GM19463 (cell line): ENCODE measurements at regions not wholly inside any gene's neighbourhood (a gene's known extent, or its start where the extent isn't known, plus 50 kb on each side); places are given as distances from the start of the nearest gene placed in this dataset.
"Not testable (repeated sequence)": the region's sequence is repeated elsewhere in the genome, so short reads cannot be mapped to it uniquely, and the experiment has no call there.

Experiments
- ATAC-seq: cut with Tn5 transposase; IDR thresholded peaks from one replicate; pipeline ENCODE4 v1.9.1; 2021; ENCODE audit warnings: mild to moderate bottlenecking, moderate library complexity; ENCODE audit not compliant: unreplicated experiment

DNA sequence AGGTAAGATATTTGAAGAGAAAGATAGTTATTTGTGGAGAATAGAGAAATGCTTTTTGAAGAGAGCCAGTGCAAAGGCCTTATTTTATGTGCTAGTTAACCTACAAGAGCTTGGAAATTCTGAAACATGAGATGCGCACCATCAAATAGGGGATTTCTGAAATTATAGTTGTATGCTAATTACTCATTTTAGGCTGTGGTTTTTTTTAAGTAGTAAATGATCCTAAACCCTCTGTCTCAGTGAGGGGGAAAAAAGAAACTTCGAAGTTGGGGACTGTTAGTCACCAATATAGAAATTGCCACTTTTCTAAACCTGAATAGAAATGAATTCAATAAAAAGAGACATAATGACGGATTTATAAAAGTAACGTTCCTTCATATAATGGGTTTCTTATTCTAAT, 119.3 kb upstream of the MDFIC start:
- ATAC-seq: no peak

DNA sequence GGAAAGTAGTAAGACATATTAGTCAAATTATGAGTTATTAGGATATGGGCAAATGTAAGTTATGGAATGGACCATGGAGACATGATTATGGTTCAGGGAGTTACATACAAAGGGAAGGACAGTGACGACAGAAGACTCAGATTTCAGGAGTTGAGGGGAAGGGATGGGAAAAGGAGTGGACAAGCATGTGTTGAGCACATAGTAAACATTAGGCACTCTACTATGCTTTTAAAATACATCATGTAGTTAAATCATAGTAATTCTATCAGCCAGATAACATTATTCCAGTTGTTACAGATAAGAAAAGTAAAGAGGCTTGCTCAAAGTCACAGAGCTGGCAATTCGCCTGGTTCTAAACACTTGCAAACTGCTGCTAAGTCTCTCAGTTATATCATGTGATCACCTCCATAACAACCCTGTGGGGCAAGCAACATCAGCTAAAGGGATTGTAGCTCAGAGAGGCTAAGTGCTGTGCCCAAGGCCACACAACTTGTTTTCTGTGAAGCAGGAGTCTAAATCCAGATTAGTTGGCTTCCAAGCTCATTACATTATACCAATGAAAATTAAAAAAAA, 115.2 kb upstream of the MDFIC start:
- ATAC-seq: no peak

DNA sequence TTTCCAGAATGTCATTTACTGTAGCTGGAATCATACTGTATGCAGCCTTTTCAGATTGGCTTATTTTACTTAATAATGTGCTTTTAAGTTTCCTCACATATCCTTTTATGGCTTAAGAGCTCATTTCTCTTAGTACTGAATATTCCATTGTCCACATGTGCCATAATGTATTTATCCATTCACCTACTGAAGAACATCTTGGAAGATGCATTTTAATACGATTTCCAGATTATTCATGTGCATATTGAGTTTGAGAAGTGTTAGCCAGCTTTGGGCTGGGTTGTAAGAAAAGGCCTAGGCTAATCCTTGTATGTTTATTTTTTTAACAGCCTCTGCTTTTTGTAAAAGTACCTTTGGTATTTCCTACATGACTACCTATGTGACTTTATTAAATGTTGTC, 109.3 kb upstream of the MDFIC start:
- ATAC-seq: no peak

DNA sequence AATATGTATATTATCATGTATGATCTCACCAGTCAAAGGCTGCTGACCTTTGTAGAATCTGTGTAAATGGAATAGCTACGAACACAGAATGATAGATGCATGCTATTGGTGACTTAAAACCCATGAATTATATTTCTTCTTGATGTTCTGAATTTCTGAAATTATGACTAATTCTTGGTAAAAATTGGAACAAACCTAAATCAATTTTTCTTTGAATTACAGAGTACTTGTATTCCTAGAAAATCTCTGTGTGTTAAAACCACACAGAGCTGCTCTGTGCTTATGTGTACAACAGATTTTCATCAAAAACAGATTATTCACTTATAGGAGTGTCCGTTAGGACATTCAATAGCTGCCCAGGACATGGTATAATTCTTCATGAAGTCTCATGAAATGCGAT, 108.3 kb upstream of the MDFIC start:
- no peak for ATAC-seq

DNA sequence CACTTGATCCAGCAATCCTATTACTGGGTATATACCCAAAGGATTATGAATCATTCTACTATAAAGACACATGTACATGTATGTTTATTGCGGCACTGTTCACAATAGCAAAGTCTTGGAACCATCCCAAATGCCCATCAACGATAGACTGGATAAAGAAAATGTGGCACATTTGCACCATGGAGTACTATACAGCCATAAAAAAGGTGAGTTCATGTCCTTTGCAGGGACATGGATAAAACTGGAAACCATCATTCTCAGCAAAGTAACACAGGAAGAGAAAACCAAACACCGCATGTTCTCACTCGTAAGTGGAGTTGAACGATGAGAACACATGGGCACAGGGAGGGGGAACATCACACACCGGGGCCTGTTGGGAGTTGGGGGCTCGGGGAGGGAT, 104.9 kb upstream of the MDFIC start:
- not testable (repeated sequence) for ATAC-seq

DNA sequence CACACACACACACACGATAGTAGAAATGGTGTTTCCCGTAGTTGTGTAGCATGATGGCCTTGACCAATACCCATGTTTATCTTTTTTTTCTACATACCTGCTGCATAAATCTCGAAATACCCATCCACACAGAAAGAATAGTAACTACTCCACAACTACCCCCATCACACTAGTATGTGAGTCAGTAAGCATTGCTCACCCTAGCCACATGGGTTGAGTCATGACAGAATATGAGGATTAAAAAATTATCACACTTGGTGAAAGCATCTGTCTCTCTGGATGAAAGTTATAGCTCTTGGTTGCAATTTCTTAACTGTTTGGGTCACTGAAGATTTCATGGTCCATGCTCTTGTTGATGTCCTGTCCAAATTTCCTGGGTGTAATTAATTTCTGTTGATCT, 103.4 kb upstream of the MDFIC start:
- no peak for ATAC-seq

DNA sequence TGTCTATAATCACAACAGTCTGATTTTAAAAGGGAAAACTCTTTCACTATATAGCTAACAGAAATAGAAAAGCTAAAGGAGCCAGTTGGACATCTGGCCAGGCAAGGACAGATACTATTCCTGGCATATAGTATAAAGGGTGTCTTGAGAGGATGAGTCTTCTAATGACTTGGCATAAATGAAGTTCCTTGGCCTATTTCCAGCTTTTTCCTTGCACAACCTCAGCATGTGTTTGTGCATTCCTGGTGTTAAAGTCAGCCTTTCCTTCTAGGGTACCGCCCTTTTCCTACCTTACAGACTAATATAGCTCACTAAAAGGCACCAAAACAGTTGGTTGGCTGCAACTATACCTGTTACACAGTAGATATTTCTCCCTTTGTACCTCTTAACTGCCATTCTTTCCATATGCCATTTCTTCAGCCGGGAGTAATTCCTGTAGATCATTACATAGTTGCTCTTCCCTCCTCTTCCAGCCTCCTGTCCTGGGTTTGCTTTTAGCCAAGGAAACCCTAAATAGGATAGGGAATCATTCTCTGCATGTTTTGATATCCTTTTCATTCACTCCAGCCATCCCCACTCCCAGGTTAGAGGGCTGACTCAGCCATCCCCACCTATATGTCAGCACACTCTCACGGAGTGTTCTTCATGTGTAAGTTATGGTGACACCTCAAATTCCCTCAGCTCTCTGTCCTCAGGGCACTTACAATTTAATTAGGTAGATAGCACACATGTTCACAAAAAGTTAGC, 102.1 kb upstream of the MDFIC start:
- no peak for ATAC-seq

DNA sequence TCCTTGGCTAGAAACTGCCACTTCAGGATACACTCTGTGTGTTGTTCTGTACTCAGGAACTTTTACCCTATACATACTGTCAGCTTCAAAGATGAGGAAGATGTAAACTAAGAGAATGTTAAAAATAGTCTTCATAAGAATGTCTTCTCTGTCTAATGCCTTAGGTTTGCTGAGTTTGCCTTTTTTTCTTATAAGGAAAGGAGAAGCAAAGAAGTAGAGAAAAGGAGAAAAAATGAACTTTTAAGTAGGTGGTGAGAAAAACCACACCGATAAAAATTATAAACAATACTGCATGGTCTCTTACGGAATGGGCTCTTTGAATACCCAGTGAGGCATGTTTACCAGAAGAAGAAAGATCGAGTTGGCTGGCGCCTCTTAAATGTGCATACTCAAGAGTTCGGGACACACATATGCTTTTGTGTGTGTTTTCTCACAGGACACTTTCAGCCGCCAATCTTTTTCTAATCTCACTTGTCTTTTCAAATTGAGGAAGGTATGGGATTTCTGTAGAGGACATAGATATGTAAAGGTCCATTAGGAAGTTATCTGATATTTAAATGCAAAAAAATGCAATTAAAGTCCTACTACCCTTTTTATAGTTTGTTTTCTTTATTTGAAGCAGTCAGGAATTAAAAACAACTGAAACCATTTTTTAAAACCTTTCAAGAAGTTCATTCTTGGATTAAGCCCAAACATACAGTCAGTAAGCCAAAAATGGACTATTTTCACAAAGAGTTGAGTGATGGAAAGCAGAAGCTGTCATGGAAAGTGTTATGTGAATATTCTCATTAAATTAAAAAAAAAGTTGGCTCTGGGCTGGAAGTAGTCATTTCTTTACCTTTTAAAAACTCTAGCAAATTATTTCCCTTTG, 100.6 kb upstream of the MDFIC start:
- ATAC-seq: no peak

DNA sequence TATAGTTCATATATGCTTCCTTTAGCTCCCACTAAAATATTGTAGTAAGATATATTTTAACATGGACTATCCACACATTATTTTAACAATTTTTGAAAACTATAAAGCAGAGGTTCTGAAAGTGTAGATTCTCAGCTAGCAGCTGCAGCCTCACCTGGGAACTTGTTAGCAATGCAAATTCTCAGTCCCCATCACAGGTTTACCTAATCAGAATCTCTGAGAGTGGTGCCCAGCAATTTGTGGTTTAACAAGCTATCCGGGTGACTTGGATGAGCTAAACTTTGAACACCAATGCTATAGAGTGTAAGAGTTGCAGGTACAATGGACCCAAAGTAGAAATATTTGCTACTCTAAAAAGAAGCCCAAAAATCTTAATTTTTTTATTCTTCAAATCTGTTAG, 99.8 kb upstream of the MDFIC start:
- ATAC-seq: no peak

DNA sequence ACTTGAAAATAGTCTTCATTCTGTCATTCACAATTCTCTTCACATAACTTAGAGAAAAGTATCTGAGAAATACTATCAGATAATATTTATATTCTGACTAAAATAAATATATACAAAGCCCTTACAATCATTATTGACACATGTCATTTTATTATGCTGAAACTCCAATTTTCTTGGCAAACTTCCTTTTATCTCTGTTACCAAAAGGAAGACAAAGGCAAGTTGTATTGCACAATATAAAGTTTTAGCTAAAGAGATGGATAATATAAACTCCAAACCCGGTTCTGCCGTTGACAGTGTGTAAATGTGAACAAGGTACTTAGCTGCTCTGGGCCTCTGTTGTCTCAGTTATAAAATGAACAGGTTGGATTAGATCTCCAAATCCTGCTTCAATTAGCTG, 99.0 kb upstream of the MDFIC start:
- ATAC-seq: no peak

DNA sequence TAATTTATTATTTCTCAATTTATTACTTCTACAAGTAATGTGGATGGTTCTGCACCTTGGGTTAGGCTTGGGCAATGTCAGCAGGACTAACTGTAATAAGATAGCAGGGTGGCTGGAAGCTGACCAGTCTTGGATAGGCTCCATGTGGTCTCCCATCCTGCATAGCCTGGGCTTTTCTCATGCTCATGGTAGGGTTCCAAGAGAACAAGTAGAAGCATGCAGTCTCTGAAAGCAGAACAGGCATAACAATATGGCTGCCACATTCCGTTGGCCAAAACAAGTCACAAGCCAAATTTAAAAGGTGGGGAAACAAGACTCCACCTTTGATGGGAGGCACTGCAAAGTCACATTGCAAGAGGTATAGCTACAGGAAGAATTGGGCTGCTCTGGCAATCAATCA, 98.6 kb upstream of the MDFIC start:
- ATAC-seq: no peak

DNA sequence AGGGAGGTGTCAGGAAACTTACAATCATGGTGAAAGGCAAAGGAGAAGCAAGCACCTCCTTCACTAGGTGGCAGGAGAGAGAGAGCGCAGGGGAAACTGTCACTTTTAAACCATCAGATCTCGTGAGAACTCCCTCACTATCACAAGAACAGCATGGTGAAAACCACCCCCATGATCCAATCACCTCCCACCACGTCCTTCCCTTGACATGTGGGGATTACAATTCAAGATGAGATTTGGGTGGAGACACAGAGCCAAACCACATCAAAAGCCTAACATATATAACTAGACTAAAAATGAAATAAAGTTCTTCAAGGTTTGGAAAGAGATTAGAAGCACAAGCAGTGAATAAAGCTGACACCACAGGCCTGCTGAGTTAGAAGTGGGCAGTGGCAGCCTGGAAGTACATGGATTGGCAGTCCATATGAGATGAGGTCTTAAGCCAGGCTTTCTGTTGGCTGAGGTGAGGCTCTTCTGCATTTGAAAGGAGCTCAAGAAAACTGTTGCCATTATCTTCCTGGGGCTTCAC, 96.4 kb upstream of the MDFIC start:
- no peak for ATAC-seq

DNA sequence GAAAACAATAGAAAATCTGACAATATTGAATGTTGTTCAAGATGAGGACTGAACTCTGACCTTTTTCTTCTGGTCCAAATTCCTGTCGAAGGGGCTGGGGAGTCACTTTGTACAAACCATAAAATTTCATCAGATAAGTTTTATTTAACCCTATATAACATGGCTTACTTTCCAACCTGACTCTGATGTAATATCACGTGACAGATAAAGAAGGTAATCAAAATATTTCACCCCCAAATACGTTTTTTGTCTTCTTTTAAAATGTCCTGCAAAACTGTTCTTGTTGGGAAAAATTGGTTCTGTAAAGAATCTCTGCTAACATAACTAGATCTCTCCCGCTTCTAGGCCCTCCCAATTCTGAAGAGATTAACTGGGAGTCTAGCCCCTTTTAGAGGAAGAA, 90.9 kb upstream of the MDFIC start:
- no peak for ATAC-seq

DNA sequence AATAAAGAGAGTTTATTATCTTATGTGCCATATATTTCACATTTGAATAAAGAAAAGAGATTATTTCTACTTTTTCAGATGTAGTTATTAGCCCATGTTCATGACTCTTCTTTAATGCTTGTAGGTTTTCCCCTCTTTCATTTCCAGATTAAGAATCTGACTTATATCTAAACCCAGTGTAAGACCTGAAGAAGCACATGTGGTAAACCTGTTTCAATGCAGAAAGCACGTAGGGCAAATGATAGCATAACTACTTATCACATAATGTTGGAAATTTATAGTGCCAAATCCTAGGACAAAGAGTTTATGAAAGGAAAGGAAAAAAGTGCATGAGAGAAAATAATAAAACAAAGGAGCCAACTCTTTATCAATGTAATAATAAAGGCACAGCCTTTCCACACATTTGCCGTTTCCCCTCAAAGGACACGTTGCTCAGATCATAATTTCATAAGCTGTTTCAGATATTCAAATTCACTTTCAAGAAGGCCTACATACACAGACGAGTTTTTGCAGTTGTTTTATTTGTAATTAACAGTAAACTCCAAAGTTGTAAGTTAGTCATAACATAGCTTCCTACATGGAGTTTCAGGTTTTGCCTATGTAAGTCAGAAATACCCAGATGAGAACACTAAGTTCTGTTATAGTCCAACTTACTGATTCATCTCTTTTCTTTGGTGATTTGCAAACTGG, 88.8 kb upstream of the MDFIC start:
- peak; percentile 93 for ATAC-seq

DNA sequence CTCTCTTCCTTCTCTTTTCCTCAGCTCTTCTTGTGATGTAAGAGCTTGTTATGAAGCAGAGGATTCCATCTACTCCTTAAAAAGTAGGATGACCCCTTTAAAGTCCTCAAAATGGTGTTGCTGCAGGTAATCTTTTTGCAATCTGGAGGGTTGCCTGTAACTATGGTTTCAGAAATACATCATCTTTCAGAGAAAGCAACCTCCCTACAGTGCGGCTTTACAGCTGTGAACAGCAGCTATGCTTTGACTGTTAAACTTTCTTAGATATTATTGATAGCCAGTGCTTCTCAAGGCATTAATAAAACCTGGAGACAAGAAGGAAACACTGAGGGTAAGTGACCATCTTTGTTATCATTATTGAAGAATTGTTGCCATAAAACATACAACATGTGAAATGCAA, 86.6 kb upstream of the MDFIC start:
- no peak for ATAC-seq

DNA sequence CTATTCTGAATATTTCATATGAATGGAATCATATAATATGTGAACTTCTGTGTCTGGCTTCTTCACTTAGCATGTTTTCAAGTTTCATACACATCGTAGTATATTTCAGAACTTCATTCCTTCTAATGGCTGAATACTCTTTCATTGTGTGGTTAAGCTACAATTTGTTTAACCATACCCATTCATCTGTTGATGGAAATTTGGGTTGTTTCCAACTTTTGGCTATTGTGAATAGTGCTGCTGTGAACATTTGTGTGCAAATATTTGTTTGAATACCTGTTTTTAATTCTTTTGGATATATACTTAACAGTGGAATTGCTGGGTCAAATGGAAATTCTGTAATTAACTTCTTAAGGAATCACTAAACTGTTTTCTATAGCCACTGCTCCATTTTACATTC, 86.0 kb upstream of the MDFIC start:
- no peak for ATAC-seq

DNA sequence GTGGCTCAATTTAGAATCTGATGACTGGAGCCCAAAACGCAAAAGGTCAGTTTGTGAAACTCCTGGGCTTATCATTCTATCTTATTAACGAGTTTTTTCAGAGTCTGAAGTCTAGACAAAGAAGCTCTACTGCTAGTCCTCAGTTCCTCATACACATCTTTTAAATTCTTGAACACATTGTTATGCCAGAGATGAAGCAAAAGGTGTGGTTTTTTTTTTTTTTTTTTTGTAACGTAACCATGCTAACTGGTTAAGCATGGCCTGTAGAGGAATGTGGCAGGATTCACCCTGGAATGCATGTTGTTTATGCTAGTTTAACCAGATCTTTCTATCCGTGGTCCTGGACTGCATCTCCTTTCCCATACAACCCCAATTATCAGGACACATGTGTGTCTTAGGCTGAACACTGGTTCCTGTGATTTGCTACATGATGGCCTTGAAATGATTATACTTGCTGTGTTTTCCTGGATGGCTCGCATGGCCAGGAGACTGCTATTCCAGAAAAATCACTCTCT, 79.3 kb upstream of the MDFIC start:
- no peak for ATAC-seq

DNA sequence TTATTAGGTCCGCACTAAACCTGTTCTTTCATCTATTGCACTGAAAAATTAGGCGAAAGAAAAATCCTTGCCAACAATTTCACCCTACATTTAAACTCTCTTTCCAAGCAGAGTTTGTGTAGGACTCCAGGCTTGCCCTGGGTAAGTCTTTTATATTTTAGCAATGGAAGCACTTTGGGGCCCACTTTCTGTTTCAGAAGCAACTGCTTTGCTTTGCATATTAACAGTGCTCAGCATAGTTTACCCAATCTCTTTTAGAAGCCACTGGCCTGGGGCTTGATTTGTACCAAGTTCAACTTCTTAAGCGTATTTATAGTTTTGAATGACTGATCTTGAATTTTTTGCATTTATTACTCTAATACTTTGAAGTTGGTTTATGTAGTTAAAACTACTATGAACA, 78.8 kb upstream of the MDFIC start:
- ATAC-seq: peak; percentile 62

DNA sequence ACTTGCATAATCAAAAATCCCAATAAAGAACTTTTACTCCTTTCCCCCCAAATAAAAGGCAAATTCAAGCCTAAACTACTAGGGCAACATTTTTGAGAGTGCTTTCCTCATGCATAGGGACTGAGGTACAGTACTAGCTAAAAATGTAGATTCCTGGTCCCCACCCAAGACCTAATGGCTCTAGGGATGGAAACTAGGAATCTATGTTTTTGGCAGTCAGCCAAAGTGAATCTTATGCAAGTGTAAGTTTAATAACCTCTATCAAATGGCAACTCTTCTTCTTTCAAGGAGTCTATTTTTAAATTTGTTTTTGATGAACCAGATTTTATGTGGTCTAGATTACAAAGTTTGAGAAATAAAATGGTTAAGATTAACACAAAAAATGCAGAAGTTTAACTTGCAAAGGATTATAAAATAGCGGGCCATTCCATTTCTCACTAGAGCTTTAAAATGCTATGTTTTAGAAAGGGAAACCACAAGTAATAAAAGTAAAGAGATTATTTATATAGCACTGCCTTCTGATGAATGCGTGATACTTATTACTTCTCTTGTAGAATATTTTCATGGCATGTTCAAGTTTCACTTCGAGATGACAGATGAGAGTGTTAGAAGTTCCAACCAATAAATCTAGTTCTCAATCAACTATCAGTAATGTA, 70.4 kb upstream of the MDFIC start:
- no peak for ATAC-seq

DNA sequence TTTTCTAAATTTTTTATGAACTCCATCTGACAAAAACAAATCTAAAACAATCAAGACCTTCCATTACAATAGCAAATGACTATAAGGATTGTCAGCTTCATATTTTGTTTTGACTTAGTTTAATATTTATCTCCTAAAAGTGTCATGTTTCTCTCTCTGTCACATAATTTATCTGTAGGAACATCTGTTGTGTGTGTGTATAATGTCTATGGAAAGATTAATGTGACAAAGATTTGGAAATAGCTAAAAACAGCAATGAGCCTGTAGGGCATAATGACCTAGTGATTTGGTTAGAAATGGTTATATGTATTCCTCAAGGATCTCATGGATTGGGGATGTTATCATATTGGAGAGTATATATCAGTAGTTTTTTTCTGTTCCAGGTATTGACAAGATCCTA, 69.6 kb upstream of the MDFIC start:
- ATAC-seq: no peak

DNA sequence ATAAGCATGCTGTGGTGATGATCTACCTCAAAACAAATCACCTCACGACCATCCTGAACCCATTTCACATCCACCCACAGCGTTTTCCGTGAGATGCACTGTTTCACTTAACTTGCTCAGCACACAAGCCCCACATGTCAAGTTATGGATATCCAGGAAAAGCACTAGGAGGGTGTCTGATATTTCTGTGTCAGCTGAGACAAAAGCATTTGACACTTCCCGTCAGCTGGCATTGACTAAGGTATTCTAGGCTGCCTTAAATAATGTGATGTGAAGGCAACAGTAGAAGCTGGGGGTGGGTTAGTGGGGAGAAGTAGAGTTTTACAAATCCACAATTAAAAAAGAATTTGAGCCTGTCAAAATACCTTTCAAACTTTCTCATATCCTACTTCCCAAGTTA, 68.7 kb upstream of the MDFIC start:
- no peak for ATAC-seq
